Astrocyte of the cerebellum (primary cell): ENCODE measurements at regions not wholly inside any gene's neighbourhood (a gene's known extent, or its start where the extent isn't known, plus 50 kb on each side); places are given as distances from the start of the nearest gene placed in this dataset.

Source experiments
- DNase-seq: peaks from one replicate; pipeline ENCODE4 v3.0.0-alpha.2; 2011; ENCODE audit warnings: low read depth
- H3K4me3 ChIP-seq: 2 replicates; pipeline ENCODE4 v1.5.1; 2011; ENCODE audit warnings: mild to moderate bottlenecking, low read depth, low read length, moderate library complexity
- CTCF ChIP-seq: IDR thresholded peaks from 2 replicates; pipeline ENCODE4 v1.5.1; 2012; ENCODE audit warnings: low read length, low read depth, moderate library complexity, mild to moderate bottlenecking; ENCODE audit errors: missing control alignments
- in situ Hi-C: cut with HindIII; loops from 2 replicates; pipeline ENCODE4 v1.10.0; 2017; ENCODE audit warnings: low sequenced_read_pairs

GRCh38 chr22:22138915-22139314, 105.7 kb upstream of the VPREB1 start:
- H3K4me3 ChIP-seq = no peak overlapping the region
- TF ChIP-seq CTCF = no peak
- no peak for DNase-seq
- in situ Hi-C loops = no loop called here

GRCh38 chr22:22137891-22138290, 106.7 kb upstream of the VPREB1 start:
- no peak for DNase-seq
- in situ Hi-C loops = no loop called here
- TF ChIP-seq CTCF = no peak
- no peak overlapping the region for H3K4me3 ChIP-seq

- no peak for DNase-seq
- no peak overlapping the region for H3K4me3 ChIP-seq
- TF ChIP-seq CTCF = no peak
- in situ Hi-C loops = loop anchor here (5.0 kb wide), 1 partner anchor 48 kb away; no protein-coding TSS in a partner anchor
Observed at GRCh38 chr22:22133910-22134309, 110.7 kb upstream of the VPREB1 start.

- no peak for TF ChIP-seq CTCF
- in situ Hi-C loops = loop anchor here (5.0 kb wide), 1 partner anchor 51 kb away; no protein-coding TSS in a partner anchor
- H3K4me3 ChIP-seq = no peak overlapping the region
- DNase-seq = no peak
Observed at GRCh38 chr22:22130953-22131608, 113.5 kb upstream of the VPREB1 start.

- in situ Hi-C loops = no loop called here
- no peak overlapping the region for H3K4me3 ChIP-seq
- no peak for TF ChIP-seq CTCF
- DNase-seq = no peak
Observed at GRCh38 chr22:22129387-22129786, 115.2 kb upstream of the VPREB1 start.

- in situ Hi-C loops = no loop called here
- DNase-seq = no peak
- TF ChIP-seq CTCF = no peak
- no peak overlapping the region for H3K4me3 ChIP-seq
Observed at GRCh38 chr22:22128440-22128839, 116.1 kb upstream of the VPREB1 start.
